Spinal cord (tissue), 9 donors: ENCODE measurements at regions not wholly inside any gene's neighbourhood (a gene's known extent, or its start where the extent isn't known, plus 50 kb on each side); places are given as distances from the start of the nearest gene placed in this dataset.
A peak's percentile ranks its signal among the peaks of the same experiment; 100 is the strongest.
"Not testable (repeated sequence)": the region's sequence is repeated elsewhere in the genome, so short reads cannot be mapped to it uniquely, and the experiment has no call there.

Experiments used
- DNase-seq, 6 donors: peaks; one replicate each; pipeline versions ENCODE4 v3.0.0 to v3.0.0-alpha.2; 2013 to 2015; ENCODE audit warnings: low spot score in 6 of 6, low read depth in 4 of 6
- H3K27ac ChIP-seq: one replicate; pipeline ENCODE4 v1.5.1; 2013; ENCODE audit warnings: low read depth, low read length, control low read depth
- H3K27me3 ChIP-seq: one replicate; pipeline ENCODE4 v1.6.1; 2013; ENCODE audit warnings: low read length; ENCODE audit not compliant: control insufficient read depth, insufficient read depth
- H3K36me3 ChIP-seq: one replicate; pipeline ENCODE4 v1.6.1; 2013; ENCODE audit warnings: low read length; ENCODE audit not compliant: control insufficient read depth, insufficient read depth
- H3K4me1 ChIP-seq: one replicate; pipeline ENCODE4 v1.6.1; 2013; ENCODE audit warnings: low read length; ENCODE audit not compliant: control insufficient read depth, insufficient read depth
- H3K4me3 ChIP-seq: one replicate; pipeline ENCODE4 v1.5.1; 2013; ENCODE audit warnings: low read depth, low read length, control low read depth
- H3K9me3 ChIP-seq: one replicate; pipeline ENCODE4 v1.6.1; 2013; ENCODE audit warnings: low read length; ENCODE audit not compliant: control insufficient read depth, insufficient read depth
- WGBS: methylation state at CpG from one replicate; pipeline ENCODE4 v1.1.5; 2013; ENCODE audit warnings: missing lambda C conversion rate; ENCODE audit not compliant: insufficient coverage; 5-methylcytosine and 5-hydroxymethylcytosine counted together
- donor health status: healthy.

- no peak for DNase-seq
- Histone ChIP-seq H3K27ac (no peak overlapping the region), H3K27me3 (no peaks in the 10 kb centered on the region), H3K9me3 (no peaks in the 10 kb centered on the region), H3K36me3 (no peaks in the 10 kb centered on the region), H3K4me1 (no peaks in the 10 kb centered on the region), H3K4me3 (no peak overlapping the region)
- WGBS, result 80% methylated on average over 1 of the region's 4 CpGs
These were observed 233.9 kb upstream of the CADM2 start for GRCh38 chr3:84724877-84725276.

- DNase-seq, result peak in 2 of 6 donors; percentile 6 to 75
- H3K4me3 ChIP-seq, result no peak overlapping the region
- WGBS, result no CpG with 5 or more reads among the region's 1 CpG
These were observed 231.2 kb upstream of the CADM2 start for GRCh38 chr3:84727616-84728015.

DNA sequence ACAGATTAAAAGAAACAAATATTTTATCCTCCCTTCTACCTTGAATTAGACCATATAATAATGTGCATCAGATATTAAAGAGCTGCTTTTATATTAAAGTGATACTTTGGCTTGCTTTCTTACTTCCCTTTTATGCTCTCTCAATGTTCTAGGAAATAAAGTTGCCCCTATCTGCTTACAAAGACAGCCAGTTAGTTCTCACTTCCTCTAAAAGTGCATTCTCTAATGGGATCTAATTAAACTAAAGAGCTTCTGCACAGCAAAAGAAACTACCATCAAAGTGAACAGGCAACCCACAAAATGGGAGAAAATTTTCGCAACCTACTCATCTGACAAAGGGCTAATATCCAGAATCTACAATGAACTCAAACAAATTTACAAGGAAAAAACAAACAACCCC is 224.1 kb upstream of the CADM2 start:
- DNase-seq, H3K27me3 ChIP-seq, H3K27ac ChIP-seq, H3K4me1 ChIP-seq, H3K4me3 ChIP-seq, H3K9me3 ChIP-seq, H3K36me3 ChIP-seq: not testable (repeated sequence)
- WGBS, result no CpG with 5 or more reads among the region's 1 CpG

More at GRCh38 chr3:84727616-84728015, 231.2 kb upstream of the CADM2 start:
- no peaks in the 10 kb centered on the region for H3K36me3 ChIP-seq
- H3K27me3 ChIP-seq, result no peaks in the 10 kb centered on the region
- no peaks in the 10 kb centered on the region for H3K9me3 ChIP-seq
- H3K27ac ChIP-seq, result no peak overlapping the region
- no peaks in the 10 kb centered on the region for H3K4me1 ChIP-seq

- no peak overlapping the region for H3K27ac ChIP-seq
- H3K27me3 ChIP-seq, result no peaks in the 10 kb centered on the region
- 33% methylated on average over 1 of the region's 2 CpGs for WGBS
- H3K9me3 ChIP-seq, result no peaks in the 10 kb centered on the region
- H3K4me3 ChIP-seq, result no peak overlapping the region
- no peaks in the 10 kb centered on the region for H3K36me3 ChIP-seq
- DNase-seq, result peak in 1 of 6 donors; percentile 50
- no peaks in the 10 kb centered on the region for H3K4me1 ChIP-seq
These were observed 220.7 kb upstream of the CADM2 start for GRCh38 chr3:84738086-84738485.

DNA sequence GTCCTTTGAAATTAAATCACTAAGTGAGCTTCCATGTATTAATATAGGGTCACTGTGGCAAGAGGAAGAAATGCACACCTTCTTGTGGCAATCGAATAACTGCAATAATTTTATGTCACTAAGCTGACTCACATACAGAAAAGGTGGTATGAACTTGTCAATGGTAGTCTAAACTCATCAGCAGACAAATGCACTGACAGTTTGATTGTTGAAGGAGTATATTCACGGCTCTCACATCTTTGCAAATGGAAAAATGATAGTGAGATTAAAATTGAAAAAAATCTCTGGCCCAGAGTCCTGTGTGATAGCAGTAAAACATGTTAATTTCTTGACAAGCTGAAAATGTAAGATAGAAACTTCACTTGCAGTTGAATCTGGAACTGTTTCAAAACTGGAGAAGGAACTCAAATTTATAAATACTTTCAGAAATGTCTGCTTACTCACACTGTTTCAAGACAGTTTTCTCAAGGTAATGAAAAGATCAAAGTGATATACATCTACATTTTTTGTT is 215.8 kb upstream of the CADM2 start:
- Histone ChIP-seq H3K36me3 (no peaks in the 10 kb centered on the region), H3K27ac (no peak overlapping the region), H3K4me1 (no peaks in the 10 kb centered on the region), H3K4me3 (no peak overlapping the region), H3K9me3 (no peaks in the 10 kb centered on the region), H3K27me3 (no peaks in the 10 kb centered on the region)
- WGBS, result 100% methylated on average over 1 of the region's 2 CpGs
- DNase-seq, result peak in 1 of 6 donors; percentile 60

- no CpG with 5 or more reads among the region's 1 CpG for WGBS
- no peaks in the 10 kb centered on the region for H3K27me3 ChIP-seq
These were observed 214.7 kb upstream of the CADM2 start for GRCh38 chr3:84744130-84744529.

DNA sequence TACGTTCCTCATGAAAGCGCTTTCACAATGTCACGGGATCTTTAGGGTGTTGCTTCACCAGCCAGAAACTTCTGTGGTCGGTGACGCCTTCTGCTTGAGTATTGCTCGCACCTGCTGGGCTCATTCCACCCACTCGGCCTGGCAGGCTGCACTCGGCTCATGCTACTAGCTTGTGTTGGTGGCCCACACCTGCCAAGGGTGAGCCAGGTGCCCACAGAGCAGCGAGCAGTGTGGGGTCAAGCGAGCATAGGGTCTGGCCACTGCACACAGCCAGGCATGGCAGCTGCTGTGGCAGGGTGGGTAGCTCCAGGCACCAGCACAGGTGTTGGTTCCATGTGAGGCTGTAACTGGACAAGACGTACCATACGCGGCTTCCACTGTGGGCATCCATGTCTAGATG is 202.9 kb upstream of the CADM2 start:
- Histone ChIP-seq H3K27ac (no peak overlapping the region), H3K27me3 (no peaks in the 10 kb centered on the region), H3K4me1 (no peaks in the 10 kb centered on the region), H3K4me3 (no peak overlapping the region), H3K36me3 (no peaks in the 10 kb centered on the region), H3K9me3 (no peaks in the 10 kb centered on the region)
- 96% methylated on average over 13 of the region's 13 CpGs for WGBS
- DNase-seq, result no peak

More at GRCh38 chr3:84744130-84744529, 214.7 kb upstream of the CADM2 start:
- Histone ChIP-seq H3K4me3 (no peak overlapping the region), H3K27ac (no peak overlapping the region), H3K36me3 (no peaks in the 10 kb centered on the region), H3K9me3 (no peaks in the 10 kb centered on the region), H3K4me1 (no peaks in the 10 kb centered on the region)
- DNase-seq, result no peak

DNA sequence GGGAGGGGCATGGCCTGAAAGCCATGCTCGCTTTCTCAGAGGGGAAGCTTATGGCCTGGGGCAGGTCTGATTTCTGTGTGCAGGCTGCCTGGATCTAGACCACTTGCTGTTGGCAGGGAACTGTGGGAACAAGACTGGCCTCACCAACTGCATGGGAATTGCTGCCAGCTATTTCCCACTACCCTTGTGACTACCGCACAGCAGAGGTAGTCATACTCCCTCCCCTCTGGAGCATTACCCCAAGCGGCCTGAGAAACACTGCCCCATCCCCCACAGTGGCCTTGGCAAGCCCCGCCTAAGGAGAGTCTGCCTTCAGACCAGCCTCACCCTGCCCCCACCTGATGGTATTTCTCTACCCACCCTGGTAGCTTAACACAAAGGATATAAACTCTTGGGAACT is 199.4 kb upstream of the CADM2 start:
- H3K27me3 ChIP-seq, result no peaks in the 10 kb centered on the region
- H3K27ac ChIP-seq, result no peak overlapping the region
- 90% methylated on average over 4 of the region's 4 CpGs for WGBS
- H3K4me3 ChIP-seq, result no peak overlapping the region
- no peaks in the 10 kb centered on the region for H3K9me3 ChIP-seq
- DNase-seq, result no peak
- no peaks in the 10 kb centered on the region for H3K4me1 ChIP-seq
- no peaks in the 10 kb centered on the region for H3K36me3 ChIP-seq

- H3K4me3 ChIP-seq, result no peak overlapping the region
- H3K36me3 ChIP-seq, result no peaks in the 10 kb centered on the region
- no peaks in the 10 kb centered on the region for H3K27me3 ChIP-seq
- no peaks in the 10 kb centered on the region for H3K4me1 ChIP-seq
- 67% methylated on average over 1 of the region's 1 CpG for WGBS
- DNase-seq, result no peak
- no peaks in the 10 kb centered on the region for H3K9me3 ChIP-seq
- no peak overlapping the region for H3K27ac ChIP-seq
These were observed 185.9 kb upstream of the CADM2 start for GRCh38 chr3:84772841-84773240.

- no peaks in the 10 kb centered on the region for H3K27me3 ChIP-seq
- no peaks in the 10 kb centered on the region for H3K9me3 ChIP-seq
- no peak overlapping the region for H3K27ac ChIP-seq
- no peaks in the 10 kb centered on the region for H3K36me3 ChIP-seq
- no peaks in the 10 kb centered on the region for H3K4me1 ChIP-seq
- WGBS, result 100% methylated on average over 1 of the region's 1 CpG
- no peak for DNase-seq
- no peak overlapping the region for H3K4me3 ChIP-seq
These were observed 175.5 kb upstream of the CADM2 start for GRCh38 chr3:84783281-84783680.
